ENCODE measurements at regions not wholly inside any gene's neighbourhood (a gene's known extent, or its start where the extent isn't known, plus 50 kb on each side); places are given as distances from the start of the nearest gene placed in this dataset.

- ATAC-seq (no peak), FAIRE-seq (no peak), DNase-seq (ENCODE audit: extremely low read depth in 1 of 4, low spot score in 3 of 4) (no peak)
- WGBS (ENCODE audit: insufficient coverage, low coverage, missing lambda C conversion rate) = 0% methylated on average over 2 of the region's 2 CpGs
- no peak for TF ChIP-seq ETV1 (tag; conservative IDR thresholded peaks at IDR 0.05; ENCODE audit: low read depth)
- no peak for TF ChIP-seq POLR2B (IDR thresholded peaks at IDR 0.05; ENCODE audit: low read depth, partially characterized antibody)
- TF ChIP-seq, protein P1, sequence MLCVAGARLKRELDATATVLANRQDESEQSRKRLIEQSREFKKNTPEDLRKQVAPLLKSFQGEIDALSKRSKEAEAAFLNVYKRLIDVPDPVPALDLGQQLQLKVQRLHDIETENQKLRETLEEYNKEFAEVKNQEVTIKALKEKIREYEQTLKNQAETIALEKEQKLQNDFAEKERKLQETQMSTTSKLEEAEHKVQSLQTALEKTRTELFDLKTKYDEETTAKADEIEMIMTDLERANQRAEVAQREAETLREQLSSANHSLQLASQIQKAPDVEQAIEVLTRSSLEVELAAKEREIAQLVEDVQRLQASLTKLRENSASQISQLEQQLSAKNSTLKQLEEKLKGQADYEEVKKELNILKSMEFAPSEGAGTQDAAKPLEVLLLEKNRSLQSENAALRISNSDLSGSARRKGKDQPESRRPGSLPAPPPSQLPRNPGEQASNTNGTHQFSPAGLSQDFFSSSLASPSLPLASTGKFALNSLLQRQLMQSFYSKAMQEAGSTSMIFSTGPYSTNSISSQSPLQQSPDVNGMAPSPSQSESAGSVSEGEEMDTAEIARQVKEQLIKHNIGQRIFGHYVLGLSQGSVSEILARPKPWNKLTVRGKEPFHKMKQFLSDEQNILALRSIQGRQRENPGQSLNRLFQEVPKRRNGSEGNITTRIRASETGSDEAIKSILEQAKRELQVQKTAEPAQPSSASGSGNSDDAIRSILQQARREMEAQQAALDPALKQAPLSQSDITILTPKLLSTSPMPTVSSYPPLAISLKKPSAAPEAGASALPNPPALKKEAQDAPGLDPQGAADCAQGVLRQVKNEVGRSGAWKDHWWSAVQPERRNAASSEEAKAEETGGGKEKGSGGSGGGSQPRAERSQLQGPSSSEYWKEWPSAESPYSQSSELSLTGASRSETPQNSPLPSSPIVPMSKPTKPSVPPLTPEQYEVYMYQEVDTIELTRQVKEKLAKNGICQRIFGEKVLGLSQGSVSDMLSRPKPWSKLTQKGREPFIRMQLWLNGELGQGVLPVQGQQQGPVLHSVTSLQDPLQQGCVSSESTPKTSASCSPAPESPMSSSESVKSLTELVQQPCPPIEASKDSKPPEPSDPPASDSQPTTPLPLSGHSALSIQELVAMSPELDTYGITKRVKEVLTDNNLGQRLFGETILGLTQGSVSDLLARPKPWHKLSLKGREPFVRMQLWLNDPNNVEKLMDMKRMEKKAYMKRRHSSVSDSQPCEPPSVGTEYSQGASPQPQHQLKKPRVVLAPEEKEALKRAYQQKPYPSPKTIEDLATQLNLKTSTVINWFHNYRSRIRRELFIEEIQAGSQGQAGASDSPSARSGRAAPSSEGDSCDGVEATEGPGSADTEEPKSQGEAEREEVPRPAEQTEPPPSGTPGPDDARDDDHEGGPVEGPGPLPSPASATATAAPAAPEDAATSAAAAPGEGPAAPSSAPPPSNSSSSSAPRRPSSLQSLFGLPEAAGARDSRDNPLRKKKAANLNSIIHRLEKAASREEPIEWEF (CRISPR knock-in tag; IDR thresholded peaks at IDR 0.05) = no peak
- TF ChIP-seq ZNF311 (CRISPR knock-in tag; IDR thresholded peaks at IDR 0.05) = no peak
- no peak for TF ChIP-seq THRAP3 (IDR thresholded peaks at IDR 0.05; ENCODE audit: borderline replicate concordance)
- Histone ChIP-seq H3K9me1 (ENCODE audit: control insufficient read depth, insufficient read depth, low read length) (no peaks in the 10 kb centered on the region), H3K36me3 (ENCODE audit: control insufficient read depth, insufficient read depth, low read length) (no peaks in the 10 kb centered on the region), H3K27me3 (ENCODE audit: control insufficient read depth in 2 of 2, insufficient read depth in 2 of 2, low read length in 2 of 2) (no peaks in the 10 kb centered on the region), H3K4me2 (ENCODE audit: insufficient read depth, low read length) (no peak overlapping the region), H3K4me3 (no peak overlapping the region), H3K9ac (ENCODE audit: insufficient read depth in 1 of 2, low read depth in 2 of 2, low read length in 2 of 2) (no peak overlapping the region), H4K20me1 (replicated peaks; ENCODE audit: control insufficient read depth, insufficient read depth, low read length) (no peaks in the 10 kb centered on the region), H3K4me1 (replicated peaks in 1 of 2; ENCODE audit: control insufficient read depth in 2 of 2, insufficient read depth in 2 of 2, low read length in 2 of 2) (no peaks in the 10 kb centered on the region), H3K9me3 (replicated peaks; ENCODE audit: control insufficient read depth, insufficient read depth, low read depth, low read length) (no peaks in the 10 kb centered on the region), H3K27ac (ENCODE audit: extremely low read depth, low read depth, low read length) (no peak overlapping the region), H3K79me2 (ENCODE audit: control insufficient read depth, insufficient read depth, low read length) (no peaks in the 10 kb centered on the region), H2AFZ (ENCODE audit: low read depth, low read length) (no peak overlapping the region)
- BruUV-seq (replicated peaks) = no TSS peak
- ChIA-PET CTCF (ENCODE audit: low intra/inter-chr PET ratio) (no interaction called here), POLR2A (no interaction called here)
- in situ Hi-C loops (cut with MboI) (no loop called here), intact Hi-C loops (cut with micrococcal nuclease) (no loop called here)
Observed at GRCh38 chr2:212873256-212873655, 278.2 kb downstream of the IKZF2 start.

Data from K562 (cell line).